ENCODE measurements at regions not wholly inside any gene's neighbourhood (a gene's known extent, or its start where the extent isn't known, plus 50 kb on each side); places are given as distances from the start of the nearest gene placed in this dataset.
"Not testable (repeated sequence)": the region's sequence is repeated elsewhere in the genome, so short reads cannot be mapped to it uniquely, and the experiment has no call there.

- DNase-seq: no peak
Observed at GRCh38 chr10:8315619-8316021, 261.1 kb downstream of the GATA3 start.

- DNase-seq: no peak
Observed at GRCh38 chr10:8316284-8316683, 261.8 kb downstream of the GATA3 start.

GRCh38 chr10:8318429-8318828 is 263.9 kb downstream of the GATA3 start:
- not testable (repeated sequence) for DNase-seq

GRCh38 chr10:8318956-8319355 is 264.5 kb downstream of the GATA3 start:
- DNase-seq: no peak

- DNase-seq: no peak
Observed at GRCh38 chr10:8319704-8320103, 265.2 kb downstream of the GATA3 start.

- DNase-seq: no peak
Observed at GRCh38 chr10:8321990-8322389, 267.5 kb downstream of the GATA3 start.

- DNase-seq: no peak
Observed at GRCh38 chr10:8323428-8324054, 269.1 kb downstream of the GATA3 start.

GRCh38 chr10:8325024-8325980 is 270.8 kb downstream of the GATA3 start:
- no peak for DNase-seq

- DNase-seq: no peak
Observed at GRCh38 chr10:8326396-8327139, 272.1 kb downstream of the GATA3 start.

- DNase-seq: no peak
Observed at GRCh38 chr10:8327140-8327423, 272.6 kb downstream of the GATA3 start.

- DNase-seq: no peak
Observed at GRCh38 chr10:8331387-8331786, 276.9 kb downstream of the GATA3 start.

GRCh38 chr10:8331896-8332729 is 277.6 kb downstream of the GATA3 start:
- DNase-seq: no peak

- no peak for DNase-seq
Observed at GRCh38 chr10:8332730-8333111, 278.2 kb downstream of the GATA3 start.

- no peak for DNase-seq
Observed at GRCh38 chr10:8334631-8335030, 280.1 kb downstream of the GATA3 start.

GRCh38 chr10:8336629-8337331 is 282.3 kb downstream of the GATA3 start:
- DNase-seq: no peak

- no peak for DNase-seq
Observed at GRCh38 chr10:8337332-8337651, 282.8 kb downstream of the GATA3 start.

GRCh38 chr10:8338177-8338766 is 283.8 kb downstream of the GATA3 start:
- no peak for DNase-seq

GRCh38 chr10:8344756-8345155 is 290.3 kb downstream of the GATA3 start:
- no peak for DNase-seq

GRCh38 chr10:8346861-8347260 is 292.4 kb downstream of the GATA3 start:
- DNase-seq: no peak

GRCh38 chr10:8347614-8348013 is 293.1 kb downstream of the GATA3 start:
- not testable (repeated sequence) for DNase-seq

GRCh38 chr10:8349610-8350249 is 295.2 kb downstream of the GATA3 start:
- no peak for DNase-seq
